Right atrium auricular region (tissue), 2 donors: ENCODE measurements at regions not wholly inside any gene's neighbourhood (a gene's known extent, or its start where the extent isn't known, plus 50 kb on each side); places are given as distances from the start of the nearest gene placed in this dataset.

ENCODE experiments used
- DNase-seq: peaks from one replicate; pipeline ENCODE4 v3.0.0-alpha.2; 2019; ENCODE audit warnings: low spot score
- H3K27ac ChIP-seq, 2 donors: fragments of 200-600 bp; sonication (generic); 1 replicate in 1 of 2; 2 replicates in 1 of 2; pipeline ENCODE4 v1.5.1; 2016 to 2019
- H3K27me3 ChIP-seq, 2 donors: fragments of 200-600 bp; sonication (generic); one replicate each; pipeline versions ENCODE4 v1.5.1 to v1.6.0; 2017 to 2019
- H3K36me3 ChIP-seq: fragments of 200-600 bp; sonication (generic); one replicate; pipeline ENCODE4 v1.5.1; 2016
- H3K4me1 ChIP-seq, 2 donors: fragments of 200-600 bp; sonication (generic); one replicate each; pipeline versions ENCODE4 v1.5.1 to v1.6.0; 2017 to 2019
- H3K4me3 ChIP-seq, 2 donors: fragments of 200-600 bp; sonication (generic); 1 replicate in 1 of 2; 2 replicates in 1 of 2; pipeline ENCODE4 v1.5.1; 2017 to 2019; ENCODE audit warnings: mild to moderate bottlenecking in 1 of 2, moderate library complexity in 1 of 2
- H3K9me3 ChIP-seq, 2 donors: fragments of 200-600 bp; sonication (generic); one replicate each; pipeline ENCODE4 v1.5.1; 2019
- TF ChIP-seq, protein P1 (sequence below), 2 donors: fragments of 200-600 bp; sonication (generic); IDR thresholded peaks; one replicate each; pipeline ENCODE4 v1.5.1; 2019; ENCODE audit warnings: antibody characterized with exemption in 2 of 2

DNA sequence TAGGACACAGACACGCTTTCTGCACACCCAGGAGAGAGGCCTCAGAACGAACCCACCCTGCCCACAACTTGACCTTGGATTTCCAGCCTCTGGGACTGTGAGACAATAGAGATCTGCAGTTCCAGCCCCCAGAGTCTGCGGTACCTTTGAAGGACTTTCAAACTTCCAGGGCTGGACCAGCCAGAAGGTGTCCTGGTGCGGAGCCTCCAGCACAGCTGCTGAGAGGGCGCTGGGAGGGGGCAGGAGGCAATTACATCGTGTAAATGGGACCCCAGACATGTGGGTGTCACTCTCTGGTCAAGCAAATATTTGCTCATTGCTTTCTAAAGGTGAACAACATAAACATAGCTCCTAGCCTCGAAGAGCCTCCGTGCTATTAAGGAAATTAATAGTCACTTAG lies 58.7 kb upstream of the ACTRT2 start:
- H3K9me3 ChIP-seq, result peaks cover 4 to 17% of the 10 kb centered on the region in 2 donors
- no peaks in the 10 kb centered on the region for H3K36me3 ChIP-seq
- DNase-seq, result no peak
- H3K27ac ChIP-seq, result no peak overlapping the region
- H3K4me1 ChIP-seq, result no peaks in the 10 kb centered on the region
- H3K27me3 ChIP-seq, result no peaks in the 10 kb centered on the region
- TF ChIP-seq, protein P1, sequence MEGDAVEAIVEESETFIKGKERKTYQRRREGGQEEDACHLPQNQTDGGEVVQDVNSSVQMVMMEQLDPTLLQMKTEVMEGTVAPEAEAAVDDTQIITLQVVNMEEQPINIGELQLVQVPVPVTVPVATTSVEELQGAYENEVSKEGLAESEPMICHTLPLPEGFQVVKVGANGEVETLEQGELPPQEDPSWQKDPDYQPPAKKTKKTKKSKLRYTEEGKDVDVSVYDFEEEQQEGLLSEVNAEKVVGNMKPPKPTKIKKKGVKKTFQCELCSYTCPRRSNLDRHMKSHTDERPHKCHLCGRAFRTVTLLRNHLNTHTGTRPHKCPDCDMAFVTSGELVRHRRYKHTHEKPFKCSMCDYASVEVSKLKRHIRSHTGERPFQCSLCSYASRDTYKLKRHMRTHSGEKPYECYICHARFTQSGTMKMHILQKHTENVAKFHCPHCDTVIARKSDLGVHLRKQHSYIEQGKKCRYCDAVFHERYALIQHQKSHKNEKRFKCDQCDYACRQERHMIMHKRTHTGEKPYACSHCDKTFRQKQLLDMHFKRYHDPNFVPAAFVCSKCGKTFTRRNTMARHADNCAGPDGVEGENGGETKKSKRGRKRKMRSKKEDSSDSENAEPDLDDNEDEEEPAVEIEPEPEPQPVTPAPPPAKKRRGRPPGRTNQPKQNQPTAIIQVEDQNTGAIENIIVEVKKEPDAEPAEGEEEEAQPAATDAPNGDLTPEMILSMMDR (IDR thresholded peaks at IDR 0.05), result no peak
- no peak overlapping the region for H3K4me3 ChIP-seq

DNA sequence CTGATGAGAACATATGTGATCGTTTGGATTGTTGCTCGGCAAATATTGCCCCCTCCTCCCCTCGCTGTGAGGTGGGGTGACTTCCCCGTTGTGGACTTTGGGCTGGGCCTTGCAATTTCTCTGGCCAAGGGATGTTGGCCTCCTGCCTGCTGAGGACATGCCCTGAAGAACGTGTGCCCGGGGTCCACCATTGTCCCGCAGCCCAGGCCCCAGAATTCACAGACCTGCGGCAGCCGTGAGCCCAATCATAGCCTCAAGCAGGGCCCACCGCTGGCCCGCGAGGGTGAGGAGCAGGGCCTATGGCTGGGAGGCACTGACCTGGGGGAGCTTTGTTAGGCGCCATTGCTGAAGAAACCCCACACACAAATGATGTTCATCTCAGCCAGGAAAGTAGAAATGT lies 58.3 kb upstream of the ACTRT2 start:
- TF ChIP-seq, protein P1 (IDR thresholded peaks at IDR 0.05), result no peak
- Histone ChIP-seq H3K27me3 (no peaks in the 10 kb centered on the region), H3K4me3 (no peak overlapping the region), H3K27ac (no peak overlapping the region), H3K4me1 (no peaks in the 10 kb centered on the region), H3K36me3 (no peaks in the 10 kb centered on the region), H3K9me3 (peaks cover under 1 to 13% of the 10 kb centered on the region in 2 donors)
- DNase-seq, result no peak

DNA sequence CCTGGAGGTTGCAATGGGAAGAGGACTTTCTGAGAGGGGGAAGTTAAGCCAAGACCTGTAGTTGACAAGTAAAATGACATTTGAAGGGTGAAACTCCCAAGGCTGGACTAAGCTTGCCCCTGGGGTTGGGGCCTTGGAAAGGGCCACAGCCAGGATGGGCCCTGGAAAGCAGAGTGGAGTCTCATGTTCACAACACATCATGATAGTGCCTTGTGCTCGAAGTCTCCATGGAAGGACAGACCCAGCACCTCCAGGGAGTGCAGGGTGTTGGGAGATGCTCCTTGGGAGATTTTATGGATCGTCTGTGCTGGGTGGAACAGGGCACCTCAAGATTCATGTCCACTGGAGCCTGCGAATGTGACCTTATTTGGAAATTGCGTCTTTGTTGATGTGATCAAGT lies 55.6 kb upstream of the ACTRT2 start:
- Histone ChIP-seq H3K4me1 (no peaks in the 10 kb centered on the region), H3K27me3 (no peaks in the 10 kb centered on the region), H3K9me3 (no peaks in the 10 kb centered on the region), H3K4me3 (no peak overlapping the region), H3K36me3 (no peaks in the 10 kb centered on the region), H3K27ac (no peak overlapping the region)
- TF ChIP-seq, protein P1 (IDR thresholded peaks at IDR 0.05), result no peak
- DNase-seq, result no peak

DNA sequence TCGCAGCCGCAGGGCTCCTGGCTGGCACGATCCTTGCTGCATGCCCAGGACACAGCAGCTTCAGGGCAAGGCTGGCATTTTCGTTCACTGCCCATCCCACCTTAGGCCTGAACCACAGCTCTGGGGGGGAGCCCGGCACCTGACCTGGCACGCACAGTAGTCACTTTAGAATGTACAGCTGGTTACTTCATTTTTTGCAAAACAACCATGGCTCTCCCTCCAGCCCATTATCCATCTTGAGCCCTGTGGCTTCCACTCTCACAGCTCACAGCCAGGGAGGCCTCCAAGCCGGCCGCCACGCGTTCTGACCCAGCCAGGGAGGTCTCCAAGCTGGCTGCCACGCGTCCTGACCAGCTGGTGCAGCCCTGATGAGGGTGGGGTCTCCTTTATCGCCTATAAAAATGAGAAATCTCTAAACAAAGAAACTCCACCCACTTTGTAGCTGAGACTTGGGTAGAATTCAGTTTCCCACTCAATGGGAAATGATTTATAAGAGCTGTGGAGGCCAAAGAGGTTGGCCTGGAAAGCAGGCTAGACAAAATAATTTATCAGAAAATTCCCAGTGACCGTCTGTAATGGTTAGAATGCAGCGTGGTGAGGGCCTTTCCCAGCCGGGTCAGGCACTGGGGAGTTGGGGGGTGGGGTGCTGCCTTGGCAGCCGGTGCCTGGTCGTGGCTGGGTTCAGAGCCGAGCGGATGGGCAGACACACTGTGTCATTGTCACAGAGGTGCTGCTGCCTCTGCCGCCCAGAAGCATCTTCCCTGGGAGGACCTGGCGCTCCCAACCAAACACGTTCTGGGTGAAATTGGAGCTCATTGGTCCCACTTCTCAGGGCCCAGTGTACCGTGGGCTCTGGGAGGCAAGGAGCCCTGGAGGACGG lies 54.6 kb upstream of the ACTRT2 start:
- Histone ChIP-seq H3K4me1 (no peaks in the 10 kb centered on the region), H3K4me3 (no peak overlapping the region), H3K27me3 (no peaks in the 10 kb centered on the region), H3K36me3 (no peaks in the 10 kb centered on the region), H3K9me3 (no peaks in the 10 kb centered on the region), H3K27ac (no peak overlapping the region)
- TF ChIP-seq, protein P1 (IDR thresholded peaks at IDR 0.05), result no peak
- DNase-seq, result no peak

DNA sequence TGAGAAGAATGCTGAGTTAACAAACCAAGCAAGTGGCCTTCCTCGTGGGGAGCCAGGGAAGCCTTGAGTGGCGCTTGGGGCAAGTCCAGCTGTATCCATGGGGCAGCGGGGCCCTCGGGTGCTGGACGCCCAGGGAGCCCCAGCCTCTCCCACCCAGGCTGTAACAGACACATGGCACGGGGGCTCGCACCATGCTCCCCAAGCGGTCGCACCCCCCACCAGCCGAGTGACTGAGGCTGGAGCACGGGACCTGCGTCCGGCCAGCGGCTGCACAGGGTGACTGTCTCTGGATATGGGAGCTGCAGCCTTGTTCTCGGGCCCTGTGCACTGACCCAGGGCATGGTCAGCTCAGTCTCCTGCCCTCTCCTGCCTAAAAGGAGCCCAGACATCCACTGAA lies 53.9 kb upstream of the ACTRT2 start:
- no peaks in the 10 kb centered on the region for H3K27me3 ChIP-seq
- TF ChIP-seq, protein P1 (IDR thresholded peaks at IDR 0.05), result no peak
- no peaks in the 10 kb centered on the region for H3K4me1 ChIP-seq
- H3K27ac ChIP-seq, result no peak overlapping the region
- H3K9me3 ChIP-seq, result no peaks in the 10 kb centered on the region
- H3K36me3 ChIP-seq, result no peaks in the 10 kb centered on the region
- DNase-seq, result no peak
- H3K4me3 ChIP-seq, result no peak overlapping the region

DNA sequence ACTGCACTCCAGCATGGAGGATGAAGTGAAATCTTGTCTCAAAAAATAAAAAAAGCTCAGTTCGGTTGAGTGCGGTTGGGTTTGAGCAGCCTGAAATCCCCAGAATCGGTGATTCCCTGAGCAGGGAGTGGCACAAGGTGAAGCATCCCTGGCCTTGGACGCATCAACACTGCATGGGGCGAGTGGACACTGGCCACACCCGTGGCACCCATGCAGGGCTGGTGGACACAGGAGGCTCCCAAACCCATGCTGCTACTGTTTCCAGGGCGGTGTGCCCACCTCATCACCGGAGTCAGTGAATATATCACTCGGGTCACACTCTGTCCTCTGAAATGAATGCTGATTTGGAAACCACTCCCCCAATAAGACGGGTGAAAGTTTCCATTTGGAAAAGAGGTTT lies 53.4 kb upstream of the ACTRT2 start:
- Histone ChIP-seq H3K4me3 (no peak overlapping the region), H3K4me1 (no peaks in the 10 kb centered on the region), H3K9me3 (no peaks in the 10 kb centered on the region), H3K27me3 (no peaks in the 10 kb centered on the region), H3K27ac (no peak overlapping the region), H3K36me3 (no peaks in the 10 kb centered on the region)
- DNase-seq, result no peak
- TF ChIP-seq, protein P1 (IDR thresholded peaks at IDR 0.05), result no peak
